Right hindlimb (tissue), 1 donor: ENCODE measurements at regions not wholly inside any gene's neighbourhood (a gene's known extent, or its start where the extent isn't known, plus 50 kb on each side); places are given as distances from the start of the nearest gene placed in this dataset.

ENCODE experiments used
- DNase-seq: peaks from one replicate; pipeline ENCODE4 v3.0.0-alpha.2; 2018

DNA sequence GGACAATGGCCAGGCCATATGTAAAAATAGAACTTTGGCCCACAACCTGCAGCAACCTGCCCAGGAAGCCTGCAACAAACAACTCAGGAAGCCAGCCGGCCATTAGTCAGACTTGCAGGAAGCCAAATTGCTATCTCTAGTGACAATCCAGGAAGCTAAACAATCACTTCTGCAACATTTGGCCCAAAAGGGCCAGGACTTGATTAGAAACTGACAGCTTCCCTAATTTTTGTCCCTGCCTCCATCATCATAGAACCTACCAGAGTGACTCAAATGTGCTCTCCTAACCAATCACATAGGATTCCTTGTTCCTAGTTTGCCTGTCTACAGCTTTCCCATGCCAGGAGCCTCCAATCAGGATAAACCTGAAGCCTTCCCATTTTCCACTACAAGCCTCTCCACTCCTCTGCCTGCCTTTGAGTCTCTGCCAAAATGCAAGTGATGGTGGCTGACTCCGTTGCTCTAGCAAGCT, 639.3 kb downstream of the PTPRU start:
- DNase-seq = no peak

DNA sequence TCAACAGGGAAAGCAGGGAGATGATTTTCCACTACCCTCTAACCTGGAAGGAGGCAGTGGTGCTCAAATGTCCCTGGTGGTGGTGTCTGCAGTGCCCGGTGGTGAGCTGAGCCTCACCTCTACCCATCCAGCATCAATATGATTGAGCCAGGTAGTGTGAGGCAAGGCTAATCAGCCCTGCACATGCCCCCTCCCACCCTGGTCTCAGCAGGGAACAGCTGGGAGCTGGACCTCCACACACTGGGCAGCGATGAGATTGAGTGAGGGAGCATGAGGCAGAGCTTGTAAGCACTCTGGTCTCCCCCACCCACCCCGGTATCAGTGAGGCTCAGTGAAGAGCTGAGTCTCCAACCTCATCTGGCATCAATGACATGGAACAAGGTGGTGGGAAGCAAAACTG, 634.3 kb downstream of the PTPRU start:
- DNase-seq = no peak

DNA sequence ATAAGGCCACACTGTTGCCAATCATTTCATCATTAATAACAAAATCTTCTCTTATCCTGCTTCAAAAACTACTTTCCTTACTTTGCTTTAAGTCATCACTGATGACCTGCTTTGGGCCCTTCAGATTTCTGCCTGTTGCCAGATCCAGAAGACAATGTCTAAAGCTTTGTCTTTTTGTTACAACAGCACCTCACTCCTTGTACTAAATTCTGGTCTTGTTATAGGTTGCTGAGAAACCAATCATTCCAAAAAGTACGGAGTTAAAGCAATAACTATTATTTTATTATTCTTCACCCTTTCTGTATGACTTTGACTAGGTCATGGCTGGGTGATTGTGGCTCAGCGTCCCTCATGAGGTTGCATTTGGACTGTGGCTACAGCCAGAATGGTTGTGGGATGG, 633.5 kb downstream of the PTPRU start:
- no peak for DNase-seq

DNA sequence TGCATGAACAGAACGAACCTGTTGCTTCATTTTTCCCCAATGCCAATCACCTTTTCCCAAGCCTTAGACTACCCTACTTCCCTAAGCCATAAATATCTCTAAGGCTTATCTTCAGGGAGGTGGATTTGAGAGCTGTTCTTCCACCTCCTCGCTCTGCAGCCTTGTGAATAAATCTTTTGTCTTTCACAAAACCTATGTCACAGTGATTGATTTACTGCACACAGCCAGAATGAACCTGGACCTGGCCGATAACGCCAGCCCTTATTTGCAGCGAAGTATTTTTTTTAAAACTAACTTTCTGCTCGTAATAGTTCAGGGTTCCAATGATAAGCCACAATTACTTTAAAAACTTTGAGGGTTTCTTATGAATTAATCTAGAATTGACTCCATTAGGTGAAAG, 632.6 kb downstream of the PTPRU start:
- DNase-seq = no peak

DNA sequence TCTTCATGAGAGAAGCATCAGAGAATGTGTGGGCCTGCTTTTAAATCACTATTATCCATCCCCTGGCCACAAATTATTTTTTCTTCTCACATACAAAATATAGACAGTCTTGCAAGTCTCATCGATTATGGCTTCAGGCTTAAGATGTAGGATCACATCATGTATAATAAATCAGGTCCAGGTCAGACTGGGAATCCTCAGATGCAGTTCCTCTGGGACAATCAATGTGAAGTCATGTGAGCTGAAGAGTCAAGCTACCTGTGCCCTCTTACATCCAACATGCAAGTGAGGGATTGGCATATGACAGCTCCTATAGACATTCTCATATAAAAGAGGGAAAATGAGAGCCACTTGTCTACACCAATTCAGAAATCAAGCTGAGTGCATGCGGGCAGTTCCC, 631.8 kb downstream of the PTPRU start:
- DNase-seq = no peak

DNA sequence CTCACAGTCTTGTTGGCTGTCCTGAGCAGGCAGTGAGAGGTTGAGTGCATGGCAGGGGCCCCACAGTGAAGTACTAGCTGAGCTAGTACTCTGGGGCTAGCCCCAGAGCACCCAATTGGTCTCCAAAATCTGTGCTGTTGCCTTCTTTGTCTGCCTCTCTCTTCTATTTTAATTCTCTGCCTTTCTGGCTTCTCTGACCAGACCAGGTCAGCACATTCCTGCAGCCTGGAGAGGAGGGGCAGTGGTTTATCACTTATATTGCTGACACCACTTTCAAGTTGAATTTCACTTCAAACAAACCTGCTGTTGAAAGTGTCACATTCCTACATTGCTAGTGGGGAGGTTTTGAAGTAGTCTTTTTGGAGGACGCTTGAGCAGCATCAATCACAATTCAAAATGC, 628.7 kb downstream of the PTPRU start:
- DNase-seq = no peak

- DNase-seq = no peak
Observed at GRCh38 chr1:29864431-29865022, 628.2 kb downstream of the PTPRU start.

DNA sequence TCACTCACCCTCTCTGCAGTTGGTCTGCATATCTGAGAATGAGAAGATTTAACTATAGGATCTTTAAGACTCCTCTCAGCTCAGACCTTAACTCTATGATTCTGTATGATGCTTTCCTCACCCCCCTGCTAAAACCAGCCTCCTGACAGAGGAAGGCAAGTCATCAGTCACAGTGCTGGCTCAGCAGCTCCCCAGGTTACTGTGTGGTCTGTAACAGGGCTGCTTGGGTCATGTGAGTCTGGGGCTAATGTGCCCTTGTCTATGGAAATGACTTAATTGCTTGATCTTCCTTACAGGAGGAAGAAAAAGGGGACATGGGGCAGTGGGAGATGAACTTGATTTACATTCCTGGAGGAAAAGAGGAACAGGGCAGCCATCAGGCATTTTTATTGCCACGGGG, 625.6 kb downstream of the PTPRU start:
- DNase-seq = no peak

- DNase-seq = no peak
Observed at GRCh38 chr1:29861446-29861845, 625.1 kb downstream of the PTPRU start.

- DNase-seq = no peak
Observed at GRCh38 chr1:29860681-29861080, 624.4 kb downstream of the PTPRU start.

- no peak for DNase-seq
Observed at GRCh38 chr1:29860056-29860455, 623.7 kb downstream of the PTPRU start.

GRCh38 chr1:29859126-29859525, 622.8 kb downstream of the PTPRU start:
- DNase-seq = no peak

DNA sequence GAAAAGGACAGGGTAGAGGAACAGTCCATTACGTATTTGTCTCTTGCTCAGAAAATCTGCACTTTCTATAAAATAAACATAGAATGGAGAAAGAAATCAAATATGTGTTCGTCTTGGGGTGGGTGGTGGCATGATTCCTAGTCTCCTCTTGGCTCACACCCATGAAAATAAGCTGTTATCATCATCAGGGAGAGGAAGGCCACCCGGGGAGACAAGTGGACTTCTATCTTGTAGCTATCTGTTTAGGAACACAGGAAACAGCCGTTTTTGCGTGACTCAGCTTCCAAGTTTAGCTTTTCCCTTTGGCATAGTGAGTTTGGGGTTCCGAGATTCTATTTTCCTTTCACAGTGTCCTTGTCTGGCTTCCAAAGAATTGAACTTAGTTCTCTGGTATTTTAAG, 622.3 kb downstream of the PTPRU start:
- DNase-seq = no peak

DNA sequence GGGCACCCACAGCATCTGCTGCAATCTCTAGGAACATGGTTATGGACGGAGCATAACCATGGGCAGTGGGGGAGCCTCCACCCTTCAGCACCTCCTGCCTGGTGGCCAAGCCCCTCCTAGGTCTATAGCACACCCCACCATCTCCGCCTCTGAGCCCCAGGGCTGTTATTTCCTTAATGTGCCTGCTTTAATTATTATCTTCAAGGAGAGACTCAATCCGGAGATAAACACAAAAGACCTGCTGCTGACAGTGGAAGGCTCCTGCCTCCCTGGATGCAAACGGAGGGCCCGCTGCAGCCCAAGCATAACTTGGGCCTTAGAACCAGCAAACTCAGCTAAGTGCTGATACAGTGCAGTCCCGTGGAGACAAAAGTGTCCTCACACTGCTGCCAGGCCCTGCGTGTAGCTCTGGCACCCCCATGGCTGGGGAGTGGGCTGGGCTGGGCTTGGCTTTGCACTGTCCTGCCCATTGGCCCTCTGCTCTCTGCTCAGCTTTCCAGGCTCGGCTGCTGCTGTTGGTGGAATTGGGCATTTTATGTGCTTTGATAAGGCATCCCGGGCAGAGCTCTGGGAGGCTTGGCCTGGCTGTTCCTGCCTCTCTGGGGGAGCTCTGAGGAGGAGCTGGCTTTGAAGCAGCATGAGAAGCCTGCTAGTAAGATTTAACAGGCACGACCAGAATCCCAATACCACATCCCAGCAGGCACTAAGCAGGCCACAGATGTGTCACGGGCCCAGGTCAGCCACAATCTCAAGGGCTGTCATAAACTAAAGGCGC, 620.2 kb downstream of the PTPRU start:
- DNase-seq = no peak

GRCh38 chr1:29855561-29856160, 619.3 kb downstream of the PTPRU start:
- DNase-seq = no peak

DNA sequence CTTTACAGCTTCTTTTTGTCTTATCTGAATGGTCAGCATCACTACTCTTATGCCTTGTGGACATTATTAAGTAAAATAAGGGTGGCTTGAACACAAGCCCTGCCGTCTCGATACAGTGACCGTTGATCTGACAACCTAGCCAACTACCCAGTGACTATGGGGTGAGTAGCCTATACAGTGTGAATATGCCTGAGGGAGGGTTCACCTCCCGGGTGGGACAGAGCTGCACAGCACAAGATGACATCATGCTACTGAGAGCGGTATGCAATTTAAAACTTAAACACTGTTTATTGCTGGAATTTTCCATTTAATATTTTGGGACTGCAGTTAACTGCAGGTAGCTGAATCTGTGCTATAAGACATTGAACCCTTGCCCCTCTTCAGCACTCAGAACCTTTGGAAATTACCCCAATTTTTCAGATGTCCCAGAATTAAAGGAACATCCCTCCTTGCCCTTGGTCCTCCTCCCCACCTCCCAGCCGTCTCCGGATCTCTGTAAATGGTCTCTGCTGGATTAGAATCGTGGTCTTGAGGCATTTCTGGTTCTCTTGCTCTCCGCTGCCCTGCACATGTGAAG, 618.5 kb downstream of the PTPRU start:
- DNase-seq = no peak

DNA sequence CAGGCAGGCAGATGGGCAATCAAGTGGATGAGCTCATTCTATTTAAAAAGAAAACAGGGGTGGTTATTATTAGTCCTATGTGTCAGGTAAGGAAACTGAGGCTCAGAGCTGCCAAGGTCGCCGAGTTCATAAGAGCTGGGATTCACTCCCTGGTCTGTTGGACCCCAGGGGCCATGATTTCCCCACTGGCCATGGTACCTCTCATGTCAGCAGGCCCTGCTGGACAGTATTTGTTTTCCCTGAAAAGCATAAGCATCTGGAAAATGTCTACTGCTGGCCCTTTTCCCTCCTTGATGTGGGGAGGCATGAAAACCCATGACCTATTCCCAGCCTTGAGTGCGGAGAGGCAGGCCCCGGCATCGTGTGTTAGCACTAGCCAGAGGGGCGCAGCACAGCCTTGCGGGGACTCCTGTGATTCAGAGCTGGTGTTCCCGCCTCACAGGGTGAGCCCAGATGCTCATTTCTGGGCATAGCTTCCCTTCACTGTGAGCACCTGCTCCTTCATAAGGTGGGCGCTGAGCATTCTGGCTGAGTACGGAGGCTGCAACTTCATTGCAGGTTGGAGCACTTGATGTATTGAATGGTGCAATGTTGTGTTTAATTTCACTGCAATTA, 617.5 kb downstream of the PTPRU start:
- no peak for DNase-seq

- no peak for DNase-seq
Observed at GRCh38 chr1:29852248-29852647, 615.9 kb downstream of the PTPRU start.

- no peak for DNase-seq
Observed at GRCh38 chr1:29851691-29852090, 615.4 kb downstream of the PTPRU start.

DNA sequence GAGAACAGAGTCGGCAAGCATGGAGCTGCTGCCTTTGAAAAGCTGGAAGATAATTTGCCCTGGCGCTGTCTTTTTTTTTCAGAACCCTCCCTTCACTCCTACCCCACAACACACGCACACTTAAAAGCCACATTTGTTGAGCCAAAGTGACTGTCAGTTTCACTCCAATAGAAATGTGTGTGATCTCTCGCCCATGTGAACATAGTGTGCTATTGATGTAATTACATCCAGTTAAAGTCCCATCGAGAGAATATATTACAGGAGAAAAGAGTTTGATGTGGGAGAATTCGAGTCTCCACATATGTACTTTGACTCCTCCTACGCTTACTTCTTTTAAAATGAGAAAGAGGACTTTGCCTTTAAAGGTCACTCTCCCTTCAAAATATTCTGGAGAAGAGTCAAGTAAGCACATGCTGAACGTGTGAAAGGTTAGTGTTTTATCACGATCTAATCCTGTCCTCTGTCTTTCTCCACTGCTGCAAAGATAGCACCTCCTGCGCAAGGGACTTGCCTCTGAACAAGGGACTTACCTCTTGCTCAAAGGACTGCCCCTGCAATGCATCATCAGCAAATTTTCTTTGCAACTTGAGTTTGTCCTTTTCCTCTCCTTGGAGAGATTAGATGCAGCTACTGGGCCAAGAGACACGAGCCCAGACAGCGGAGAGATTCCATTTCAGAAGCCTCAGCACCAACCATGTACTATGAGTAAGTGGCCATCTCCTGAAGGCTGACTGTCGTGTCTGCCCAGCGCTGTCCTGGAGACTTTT, 613.9 kb downstream of the PTPRU start:
- DNase-seq = no peak

DNA sequence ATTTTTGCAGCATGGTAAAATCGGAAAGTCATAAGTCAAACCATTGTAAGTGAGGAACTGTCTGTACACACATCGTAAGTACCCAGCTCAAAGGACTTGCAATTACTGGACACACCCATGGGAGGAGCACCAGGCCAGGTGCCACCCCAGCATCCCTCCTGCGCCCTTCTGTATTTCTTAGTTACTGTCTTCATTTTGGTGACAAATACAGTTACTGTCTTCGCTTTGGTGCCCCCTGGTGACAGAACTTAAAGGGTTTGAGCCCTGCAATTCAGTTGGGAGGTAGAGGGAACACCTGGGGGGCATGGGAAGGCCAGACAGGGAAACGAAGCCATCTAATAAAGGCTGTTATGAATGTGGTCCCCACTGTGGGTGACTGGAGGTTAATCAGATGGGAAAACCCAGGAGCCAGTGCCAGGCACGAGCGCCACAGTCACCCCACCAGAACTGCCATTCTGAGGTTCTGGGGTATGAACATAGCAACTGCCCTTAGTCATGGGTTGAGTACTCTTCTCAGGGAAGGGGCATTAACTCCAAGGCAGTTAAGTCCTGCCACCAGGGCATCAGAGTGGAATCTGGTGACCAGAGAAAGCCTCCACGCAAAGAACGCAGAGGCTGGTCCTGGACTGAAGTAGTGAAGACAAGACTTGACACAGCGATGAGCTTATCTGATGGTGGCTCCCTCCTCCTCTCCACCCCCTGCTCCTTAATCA, 612.9 kb downstream of the PTPRU start:
- DNase-seq = no peak

GRCh38 chr1:29845910-29846309, 609.6 kb downstream of the PTPRU start:
- DNase-seq = no peak
